Muscle of back (tissue), 3 donors: ENCODE measurements at regions not wholly inside any gene's neighbourhood (a gene's known extent, or its start where the extent isn't known, plus 50 kb on each side); places are given as distances from the start of the nearest gene placed in this dataset.
"Not testable (repeated sequence)": the region's sequence is repeated elsewhere in the genome, so short reads cannot be mapped to it uniquely, and the experiment has no call there.

Source experiments
- DNase-seq, 3 donors: peaks; one replicate each; pipeline versions ENCODE4 v3.0.0 to v3.0.0-alpha.2; 2013

DNA sequence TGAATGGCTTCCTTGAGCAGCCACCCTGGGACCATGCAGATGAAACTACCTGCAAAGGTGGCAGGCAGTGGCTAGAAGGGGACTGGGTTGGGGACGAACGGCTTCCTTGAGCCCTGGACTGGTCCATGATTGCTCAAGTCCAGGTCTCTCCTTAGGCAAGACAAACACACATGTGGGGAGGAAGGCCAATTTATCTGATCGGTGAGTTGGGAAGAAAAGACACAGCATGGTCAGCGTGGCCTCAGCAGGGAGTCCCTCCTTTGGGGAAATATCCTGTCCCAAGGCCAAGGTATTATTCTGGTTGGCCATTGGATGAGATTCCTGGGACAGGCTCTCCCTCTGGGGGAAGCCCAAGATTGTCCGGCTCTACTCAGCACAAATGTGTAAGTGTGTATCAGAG, 116.3 kb upstream of the ERG start:
- DNase-seq: no peak

DNA sequence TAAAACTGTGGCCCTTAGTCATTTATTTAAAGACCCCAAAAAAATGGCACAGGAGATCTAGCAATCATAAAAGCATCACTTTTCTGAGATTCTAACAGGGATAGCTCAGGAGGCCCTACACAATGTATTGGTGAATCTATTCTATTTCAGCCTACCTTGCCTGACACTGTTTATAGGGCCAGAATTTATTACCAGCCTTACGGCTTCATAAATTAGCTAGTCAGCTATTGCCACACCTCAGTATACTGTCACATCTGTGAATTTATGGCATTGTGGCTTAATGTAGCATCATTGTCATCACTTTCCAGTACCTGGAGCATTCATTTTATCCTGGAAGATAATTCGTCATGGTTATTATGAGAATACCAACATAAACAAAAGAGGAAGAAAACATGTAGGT, 121.2 kb upstream of the ERG start:
- no peak for DNase-seq

DNA sequence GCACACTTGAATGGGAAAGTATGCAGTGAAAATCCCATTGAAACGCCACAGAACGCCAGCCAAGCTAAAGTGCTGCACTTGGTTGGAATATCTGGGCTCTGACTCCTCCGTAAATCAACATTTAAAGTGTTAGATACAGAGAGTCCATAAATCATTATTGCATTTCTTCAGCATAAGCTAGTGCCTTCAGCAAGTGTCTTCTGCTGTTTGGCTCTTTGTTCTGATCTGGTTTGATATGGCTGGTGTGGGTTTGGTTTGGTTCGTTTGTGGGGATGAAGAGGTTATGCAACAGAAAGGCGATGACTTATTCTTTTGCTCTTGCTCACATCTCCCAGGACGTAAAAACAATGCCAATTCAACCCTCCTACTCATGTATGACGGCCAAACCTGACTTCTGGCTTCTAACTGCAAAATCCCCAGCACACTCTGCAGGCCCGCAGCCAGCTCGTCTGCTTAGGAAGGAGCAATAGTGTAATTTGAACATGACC, 121.8 kb upstream of the ERG start:
- DNase-seq: peak; percentile 74 to 91 (median 79)

DNA sequence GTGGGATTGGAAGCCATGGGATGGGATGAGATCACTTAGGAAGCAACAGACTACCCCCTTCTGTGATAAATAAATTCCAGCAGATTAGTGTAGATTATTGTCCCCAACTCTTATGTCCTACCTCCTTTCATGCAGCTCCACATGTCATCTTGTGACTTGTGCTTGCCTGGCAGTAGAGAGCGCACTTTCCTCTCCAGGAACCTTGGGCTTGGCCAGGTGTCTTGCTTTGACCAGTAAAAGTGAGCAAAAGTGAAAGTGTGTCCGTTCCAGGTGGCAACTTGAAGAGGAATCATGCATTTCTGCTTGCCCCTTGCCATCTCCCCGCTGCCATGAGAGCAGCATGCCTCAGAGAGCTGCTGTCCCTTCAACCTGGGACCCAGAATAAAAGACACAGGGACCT, 122.9 kb upstream of the ERG start:
- no peak for DNase-seq

DNA sequence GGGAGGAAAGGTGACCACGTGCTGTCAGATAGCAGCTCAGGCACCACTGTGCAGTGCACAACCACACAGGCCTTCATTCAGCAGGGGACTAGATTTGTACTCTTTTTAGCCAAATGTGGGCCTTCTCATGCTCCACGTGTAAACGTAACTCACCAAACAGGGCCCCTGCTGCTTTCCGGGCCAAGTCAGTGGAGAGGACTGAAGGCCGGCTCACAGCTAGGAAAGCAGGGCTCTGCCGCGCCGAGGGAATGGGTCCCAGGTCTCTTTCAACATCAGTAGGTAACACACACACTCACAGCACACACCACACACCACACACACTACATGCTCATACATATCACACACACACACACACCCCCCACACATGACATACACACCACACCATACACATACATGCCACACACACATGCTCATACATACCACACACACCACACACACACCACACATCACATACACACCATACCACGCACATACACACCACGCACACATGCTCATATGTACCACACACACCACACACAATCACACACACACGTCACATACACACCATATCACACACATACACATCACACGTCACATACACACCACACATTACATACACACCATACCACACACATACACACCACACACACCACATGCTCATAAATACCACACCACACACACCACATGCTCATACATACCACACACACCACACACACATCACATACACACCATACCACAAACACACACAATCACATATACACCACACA, 124.0 kb upstream of the ERG start:
- DNase-seq: peak in 1 of 3 donors; percentile 10

DNA sequence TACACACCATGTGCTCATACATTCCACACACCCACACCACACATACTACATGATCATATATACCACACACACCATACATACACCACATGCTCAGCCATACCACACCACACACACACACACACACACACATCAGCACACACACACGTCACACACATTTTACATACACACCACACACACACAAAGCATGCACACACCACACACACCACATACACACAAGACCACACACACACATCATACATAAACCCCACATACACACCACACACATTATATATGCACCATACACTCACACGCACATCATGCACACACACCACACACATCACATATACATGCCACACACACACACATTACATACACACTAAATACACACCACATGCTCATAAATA, 124.5 kb upstream of the ERG start:
- no peak for DNase-seq

DNA sequence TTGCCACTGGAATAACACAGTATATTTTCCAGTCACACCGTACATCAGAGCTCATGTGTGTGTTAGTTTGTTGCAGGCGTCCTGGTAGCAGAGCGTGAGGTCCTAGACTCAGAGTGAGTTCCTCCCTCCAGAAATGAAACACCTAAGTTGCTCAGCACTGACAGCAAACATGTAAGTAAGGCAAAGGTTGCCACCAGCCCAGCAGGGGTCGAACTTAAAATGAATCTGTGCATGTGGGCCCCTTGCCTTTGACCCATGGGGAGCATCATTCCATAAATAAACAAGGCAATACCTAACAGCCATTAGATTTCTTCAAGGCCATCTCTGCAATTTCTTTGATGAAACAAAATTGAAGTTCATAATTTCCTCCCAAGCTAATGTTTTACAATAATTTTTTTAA, 125.3 kb upstream of the ERG start:
- DNase-seq: no peak

DNA sequence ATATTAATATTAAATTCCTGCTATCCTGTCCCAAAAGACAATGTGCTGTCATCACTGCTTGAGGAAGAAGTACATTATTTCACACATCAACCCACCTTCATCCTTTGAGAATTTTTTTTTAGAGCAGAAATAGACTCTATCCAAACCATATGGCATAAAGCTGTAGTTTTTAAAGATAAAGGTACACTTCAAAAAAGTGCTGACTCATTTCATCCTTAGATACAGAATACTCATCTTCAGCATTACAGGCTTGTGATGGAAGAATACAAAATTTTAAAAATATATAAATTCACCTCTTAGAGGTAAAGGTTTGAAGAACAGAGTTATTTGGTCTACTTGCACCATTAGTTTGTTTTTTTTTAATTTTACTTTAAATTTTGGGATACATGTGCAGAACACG, 126.7 kb upstream of the ERG start:
- no peak for DNase-seq

DNA sequence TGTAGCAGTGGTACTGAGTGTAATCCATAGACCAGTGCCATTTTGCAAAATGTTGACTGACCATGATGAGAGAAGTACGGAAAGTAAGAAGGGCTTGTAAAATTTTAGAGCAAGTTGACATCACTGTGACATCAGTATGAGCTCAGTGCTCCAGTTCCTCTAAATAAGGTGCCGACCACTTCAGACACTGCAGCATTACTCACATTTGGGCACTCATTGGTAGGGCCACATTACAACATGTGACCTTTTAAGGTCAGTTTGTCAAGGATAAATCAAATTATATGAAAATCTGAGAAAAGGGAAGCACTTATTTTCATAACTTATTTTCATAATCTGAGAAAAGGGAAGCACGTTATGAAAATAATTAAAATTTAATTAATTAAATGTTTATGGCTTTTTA, 128.0 kb upstream of the ERG start:
- DNase-seq: no peak

DNA sequence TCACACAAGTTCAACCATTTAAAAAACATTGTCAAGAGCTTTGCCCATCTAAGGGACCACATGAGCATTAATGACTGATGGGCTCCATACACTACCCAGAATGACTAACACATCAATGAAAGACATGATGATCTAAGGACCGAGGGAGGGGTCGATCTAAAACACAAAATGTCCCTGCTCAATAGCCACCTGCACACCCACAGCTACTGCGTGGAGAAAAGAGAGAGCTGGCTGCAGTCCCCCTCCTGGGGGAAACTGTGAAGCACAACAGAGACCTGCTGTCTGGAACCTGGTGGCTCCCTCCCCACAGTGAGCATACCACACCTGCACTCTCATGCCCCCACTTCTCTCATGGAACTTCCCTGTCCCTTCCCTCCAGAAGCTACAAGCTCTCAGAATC, 130.1 kb upstream of the ERG start:
- no peak for DNase-seq

DNA sequence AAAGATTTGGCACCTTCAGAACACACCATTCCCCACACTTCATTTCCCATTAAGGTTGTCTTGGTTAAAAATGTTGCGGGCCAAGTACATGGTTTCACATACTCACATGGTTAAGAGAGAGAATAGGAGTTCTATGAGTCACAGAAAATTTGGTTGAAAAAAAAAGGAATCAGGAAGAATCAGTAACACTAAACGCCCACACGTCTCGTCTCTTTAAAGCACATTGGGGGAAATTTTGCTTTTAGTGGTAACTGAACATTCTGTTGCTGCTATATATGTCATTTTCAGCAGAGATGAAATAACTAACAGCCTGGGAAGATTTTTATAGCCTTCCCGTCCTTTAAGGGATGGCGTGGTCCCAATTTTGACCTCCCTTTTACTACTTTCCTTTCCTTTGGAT, 132.9 kb upstream of the ERG start:
- peak; percentile 12 to 45 (median 29) for DNase-seq

DNA sequence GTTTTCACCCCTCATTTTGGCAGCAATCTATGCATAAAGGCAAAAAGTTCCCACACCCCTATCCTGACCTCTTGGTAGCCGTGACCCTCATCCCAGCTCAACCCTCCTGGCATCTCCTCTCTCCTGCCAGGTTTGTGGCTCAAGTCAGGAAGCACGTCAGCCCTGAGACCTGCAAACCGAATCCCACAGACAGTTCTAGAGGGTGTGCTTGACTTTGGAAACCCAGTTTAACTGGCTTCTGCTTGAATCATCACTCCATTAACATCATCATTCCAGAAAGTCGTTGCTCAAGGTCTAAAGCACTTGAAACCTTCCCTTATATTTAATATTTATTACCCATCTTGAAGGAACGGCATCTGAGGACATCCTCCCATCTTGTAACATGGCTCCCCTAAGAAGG, 133.4 kb upstream of the ERG start:
- DNase-seq: peak in 2 of 3 donors; percentile 12 to 23

DNA sequence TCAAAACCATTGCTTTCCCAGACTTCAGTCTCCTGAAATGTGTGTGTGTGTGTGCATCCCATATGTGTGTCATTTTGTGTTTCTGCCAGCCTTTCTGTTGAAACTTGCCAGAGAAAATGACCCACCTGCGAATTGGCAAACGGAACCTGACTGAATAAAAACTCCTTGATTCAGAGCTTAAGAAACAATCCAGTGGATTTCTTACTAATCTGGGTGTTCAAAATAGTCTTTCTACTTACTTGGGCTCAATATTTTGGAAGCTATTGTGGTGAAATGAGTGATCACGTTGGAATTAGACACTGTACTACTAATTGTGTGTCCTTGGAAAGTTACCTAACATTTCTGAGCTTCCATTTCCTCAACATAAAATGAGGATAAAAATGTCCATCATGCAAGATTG, 138.9 kb upstream of the ERG start:
- DNase-seq: no peak

DNA sequence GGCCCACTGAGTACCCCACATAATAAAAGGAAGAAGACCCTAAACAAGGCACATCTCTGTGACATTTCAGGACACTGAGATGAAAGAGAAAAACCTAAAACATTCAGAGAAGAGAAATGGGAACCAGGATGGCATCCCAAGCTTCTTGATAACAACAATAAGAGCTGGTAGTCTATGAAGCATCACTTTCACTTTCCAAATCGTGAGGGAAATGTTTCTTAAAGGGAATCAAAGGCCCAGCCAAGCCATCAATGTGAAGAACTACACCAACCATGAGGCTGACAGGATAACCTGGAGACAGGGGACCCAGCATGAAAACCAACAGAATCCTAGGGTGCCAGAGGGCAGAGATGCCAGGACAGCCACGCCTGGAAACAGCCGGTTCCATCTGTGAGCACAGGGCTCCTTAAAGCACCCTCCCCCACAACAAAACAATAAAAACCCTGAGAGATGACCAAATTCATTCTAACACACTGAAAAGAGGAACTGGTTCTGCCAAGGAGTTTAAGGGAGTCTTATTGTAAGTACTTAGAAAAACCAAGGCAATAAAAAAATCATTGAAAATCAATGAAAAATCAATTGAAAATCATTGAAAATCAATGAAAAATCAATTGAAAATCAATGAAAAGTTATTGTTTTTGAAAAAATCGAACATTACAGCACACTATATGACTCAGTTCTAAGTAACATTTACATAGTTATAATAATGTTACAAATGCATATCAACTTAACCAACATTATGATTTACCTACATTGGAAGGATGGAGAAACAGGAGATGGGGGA, 141.5 kb upstream of the ERG start:
- DNase-seq: no peak

DNA sequence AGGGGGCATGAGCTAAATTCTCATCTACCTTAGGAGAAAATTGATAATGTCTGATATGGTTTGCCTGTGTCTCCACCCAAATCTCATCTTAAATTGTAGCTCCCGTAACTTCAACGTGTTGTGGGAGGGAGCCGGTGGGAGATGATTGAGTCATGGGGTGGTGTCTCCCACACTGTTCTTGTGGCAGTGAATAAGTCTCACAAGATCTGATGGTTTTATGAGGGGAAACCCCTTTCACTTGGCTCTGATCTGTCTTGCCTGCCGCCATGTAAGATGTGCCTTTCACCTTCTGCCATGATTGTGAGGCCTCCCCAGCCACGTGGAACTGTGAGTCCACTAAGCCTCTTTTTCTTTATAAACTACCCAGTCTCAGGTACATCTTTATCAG, 142.1 kb upstream of the ERG start:
- DNase-seq: not testable (repeated sequence)

DNA sequence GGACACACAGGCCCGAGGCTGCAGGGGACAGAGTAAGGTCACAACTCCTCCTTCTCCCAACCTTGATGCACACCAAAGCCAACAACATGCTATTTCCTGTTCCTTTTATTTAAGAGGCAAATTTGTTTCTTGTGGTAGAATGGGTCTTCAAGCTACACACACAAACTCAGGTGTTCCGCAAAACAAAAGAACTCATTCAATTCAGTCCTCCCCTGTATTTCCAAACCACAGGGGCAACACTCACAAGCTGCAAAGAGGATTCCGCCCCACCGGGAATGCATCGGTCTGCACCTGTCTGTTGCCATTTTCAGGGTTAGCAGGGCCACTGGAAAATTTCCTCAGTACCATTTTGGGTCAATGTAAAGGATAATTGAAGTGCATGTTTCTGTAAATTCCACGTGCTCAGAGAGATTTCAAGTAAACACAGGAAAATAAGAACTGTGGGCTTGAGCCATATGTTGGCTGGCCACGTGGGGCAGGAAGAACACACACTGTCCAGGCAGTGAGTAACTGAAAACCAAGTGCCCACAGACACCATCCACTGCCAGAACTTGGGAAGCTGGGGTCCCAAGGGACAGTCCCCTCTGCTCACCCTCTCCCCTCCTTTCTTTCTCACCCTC, 145.2 kb upstream of the ERG start:
- no peak for DNase-seq

DNA sequence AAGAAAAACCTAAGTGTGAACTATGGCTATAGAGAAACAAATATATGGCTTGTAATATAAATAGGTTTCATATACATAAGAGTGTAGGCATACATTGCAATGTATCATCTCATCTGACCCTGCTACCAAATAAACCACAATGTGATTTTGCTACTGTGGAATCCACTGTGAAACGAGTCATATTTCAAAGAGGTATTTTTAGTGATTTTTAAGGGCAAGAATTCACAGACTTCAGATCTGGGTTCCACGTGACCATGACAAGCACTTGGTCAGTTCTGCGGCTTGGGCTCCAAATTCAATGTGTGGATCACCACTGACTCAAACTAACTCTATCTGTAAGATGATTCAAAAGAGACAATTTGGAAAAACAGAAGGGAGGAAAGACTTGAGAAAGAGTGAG, 147.0 kb upstream of the ERG start:
- DNase-seq: peak in 1 of 3 donors; percentile 83

DNA sequence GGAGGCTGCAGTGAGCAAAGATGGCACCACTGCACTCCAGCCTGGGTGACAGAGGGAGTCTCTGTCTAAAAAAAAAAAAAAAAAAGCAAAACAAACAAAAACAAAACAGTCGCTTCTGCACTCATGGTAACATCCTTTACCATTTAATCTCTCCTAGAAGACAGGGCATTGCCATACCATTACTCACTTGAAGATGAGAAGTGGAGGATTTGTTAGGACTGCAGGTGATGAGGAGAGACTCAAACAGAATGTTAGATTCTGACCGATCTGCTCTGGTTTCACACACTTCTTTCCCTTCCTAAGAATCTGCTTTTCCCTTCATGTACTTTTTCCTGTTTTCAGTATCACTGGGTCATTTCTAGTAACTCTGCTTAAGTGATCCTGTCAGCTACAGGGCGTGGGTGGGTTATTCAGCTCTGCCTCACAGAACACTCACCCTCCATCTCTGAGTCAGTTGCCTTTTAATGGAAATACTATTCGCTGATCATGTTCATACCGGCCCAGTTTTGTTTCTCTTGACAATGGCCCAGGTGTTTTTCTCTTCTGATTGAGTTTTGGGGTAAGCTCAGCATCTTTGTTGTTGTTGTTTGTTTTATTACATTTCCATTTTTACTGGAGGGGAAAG, 148.0 kb upstream of the ERG start:
- no peak for DNase-seq

DNA sequence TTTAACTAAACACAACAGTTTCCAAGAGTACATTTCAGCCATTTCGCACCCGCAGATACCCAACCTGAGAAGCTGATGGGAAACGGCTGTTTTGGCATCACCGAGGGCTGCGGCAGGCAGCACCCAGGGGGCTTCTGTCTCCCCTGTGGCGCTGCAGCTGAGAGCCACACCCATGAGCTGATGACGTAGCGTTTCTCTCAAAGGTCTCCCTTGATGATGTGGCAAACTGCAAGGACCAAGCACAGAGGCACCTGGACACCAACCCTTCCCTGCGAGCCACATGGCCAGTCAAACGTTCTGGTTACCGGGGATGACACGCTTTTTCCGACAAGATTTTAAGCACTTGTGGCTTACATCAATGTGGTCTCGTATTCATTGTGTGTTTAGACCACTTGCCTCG, 150.8 kb upstream of the ERG start:
- no peak for DNase-seq

DNA sequence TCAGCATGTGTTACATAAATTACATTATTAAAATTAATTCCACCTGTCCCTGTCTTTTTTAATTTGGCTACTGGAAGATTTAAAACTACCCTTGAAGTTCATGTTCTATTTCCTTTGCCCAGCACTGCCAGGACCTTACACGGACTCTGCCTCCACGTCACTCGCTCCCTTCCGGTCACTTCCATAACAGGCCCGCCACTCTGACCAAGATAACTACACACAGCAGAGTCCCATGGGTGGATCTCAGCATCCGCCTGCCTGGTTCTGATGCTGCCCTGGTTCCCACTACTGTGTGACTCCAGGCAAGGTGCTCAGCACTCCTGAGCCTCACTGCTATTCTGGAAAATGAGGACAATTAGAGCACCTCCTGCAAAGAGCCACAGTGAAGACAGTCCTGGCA, 153.3 kb upstream of the ERG start:
- no peak for DNase-seq

DNA sequence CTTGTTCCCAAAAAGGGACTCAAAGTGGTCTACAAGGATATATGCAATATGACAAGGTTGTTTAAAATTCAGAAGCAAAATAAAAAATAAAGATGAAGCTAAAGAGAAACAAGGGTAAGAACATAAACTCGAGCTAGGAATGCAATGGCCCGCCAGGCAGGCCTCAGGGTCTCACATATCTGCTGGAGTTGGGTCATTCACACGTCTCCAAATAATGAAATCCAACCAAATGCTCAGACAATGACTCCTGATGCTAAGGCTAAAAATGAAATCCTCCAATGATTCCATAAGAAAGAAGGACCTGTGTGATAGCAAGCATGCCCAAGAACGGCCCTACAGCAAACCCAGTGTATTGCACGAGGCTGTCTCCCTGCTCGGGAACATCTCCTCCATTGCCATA, 153.3 kb upstream of the ETS2 start:
- DNase-seq: no peak

DNA sequence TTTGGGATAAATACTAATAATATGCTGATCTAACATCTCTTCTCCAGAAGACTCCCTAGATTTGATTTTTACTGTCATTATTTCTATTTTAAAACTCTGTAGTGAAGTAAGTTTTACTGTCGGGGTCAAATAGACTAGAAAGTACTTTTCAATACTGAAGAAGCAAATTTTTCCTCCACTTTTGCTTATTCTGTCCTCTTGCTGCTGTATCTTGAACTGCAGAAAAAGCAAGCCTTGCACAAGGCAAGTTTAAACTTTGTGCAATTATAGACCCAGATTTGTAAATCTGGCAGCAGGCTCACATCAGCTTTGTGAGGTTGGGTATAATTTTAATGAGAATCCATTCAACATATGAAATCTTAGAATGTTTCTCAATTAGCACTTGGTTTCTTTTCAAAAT, 151.1 kb upstream of the ETS2 start:
- no peak for DNase-seq

DNA sequence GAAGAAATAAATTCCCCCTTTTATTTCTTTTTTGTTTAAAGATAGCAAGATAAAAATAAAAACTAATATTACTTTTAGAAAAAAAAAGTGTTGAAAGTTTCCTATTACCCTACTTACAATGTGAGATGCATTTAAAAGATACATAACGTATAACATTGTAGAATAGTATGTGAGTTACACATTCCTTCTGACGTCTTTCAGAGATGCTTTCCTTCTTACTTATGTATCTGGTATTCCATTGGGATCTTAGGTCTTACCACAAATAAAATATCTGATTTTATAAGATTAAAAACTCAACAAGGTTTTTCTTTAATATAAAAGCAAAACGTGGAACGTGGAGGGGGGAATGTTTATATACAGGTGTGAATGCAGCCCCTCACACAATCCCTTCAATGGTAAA, 147.2 kb upstream of the ETS2 start:
- DNase-seq: no peak
